T-helper 2 cell treated with Interferon-gamma antibody and Interleukin-4, amounts not matched to agents 5 μg/mL and 100 μg/mL, for 36 hours (primary cell): ENCODE measurements at regions not wholly inside any gene's neighbourhood (a gene's known extent, or its start where the extent isn't known, plus 50 kb on each side); places are given as distances from the start of the nearest gene placed in this dataset.
"Not testable (repeated sequence)": the region's sequence is repeated elsewhere in the genome, so short reads cannot be mapped to it uniquely, and the experiment has no call there.

Experiments
- DNase-seq: peaks from one replicate; pipeline ENCODE4 v3.0.0; 2021; ENCODE audit warnings: low spot score
- H3K27ac Mint-ChIP-seq: one replicate; pipeline ENCODE4 v1.8.0; 2021; ENCODE audit warnings: mild to moderate bottlenecking, mixed read lengths
- H3K27me3 Mint-ChIP-seq: one replicate; pipeline ENCODE4 v1.8.0; 2021; ENCODE audit warnings: low read depth, mixed read lengths
- H3K36me3 Mint-ChIP-seq: one replicate; pipeline ENCODE4 v1.8.0; 2021; ENCODE audit warnings: low read depth, mixed read lengths
- H3K4me1 Mint-ChIP-seq: one replicate; pipeline ENCODE4 v1.8.0; 2021; ENCODE audit warnings: low read depth, mixed read lengths
- H3K4me3 Mint-ChIP-seq: one replicate; pipeline ENCODE4 v1.8.0; 2022; ENCODE audit warnings: mild to moderate bottlenecking, moderate library complexity, mixed read lengths
- H3K9me3 Mint-ChIP-seq: one replicate; pipeline ENCODE4 v1.8.0; 2021; ENCODE audit warnings: mixed read lengths

DNA sequence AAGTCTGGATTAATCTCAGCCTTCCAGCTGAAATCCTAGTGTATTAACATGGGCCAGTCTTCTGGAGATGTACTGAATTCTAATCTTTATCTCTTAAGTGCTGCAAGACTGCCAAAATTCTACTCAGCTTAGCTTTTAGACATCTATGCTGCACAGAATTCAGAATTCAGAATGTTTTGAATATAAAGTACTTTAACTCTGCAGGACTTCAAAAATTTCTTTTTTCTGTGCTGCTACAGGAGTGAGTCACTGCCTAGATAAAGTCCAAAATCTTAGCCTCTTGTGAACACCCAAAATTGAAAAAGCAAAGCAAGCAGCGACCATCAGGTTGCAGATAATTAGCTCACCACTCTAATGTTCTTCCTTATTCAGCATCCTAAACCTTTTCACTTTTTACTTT is 1092.6 kb upstream of the PCDH10 start:
- Mint-ChIP-seq H3K4me1 (no peaks in the 10 kb centered on the region), H3K4me3 (no peak overlapping the region), H3K9me3 (peaks cover 10% of the 10 kb centered on the region), H3K27me3 (no peaks in the 10 kb centered on the region), H3K36me3 (no peaks in the 10 kb centered on the region), H3K27ac (no peak overlapping the region)
- DNase-seq = no peak

DNA sequence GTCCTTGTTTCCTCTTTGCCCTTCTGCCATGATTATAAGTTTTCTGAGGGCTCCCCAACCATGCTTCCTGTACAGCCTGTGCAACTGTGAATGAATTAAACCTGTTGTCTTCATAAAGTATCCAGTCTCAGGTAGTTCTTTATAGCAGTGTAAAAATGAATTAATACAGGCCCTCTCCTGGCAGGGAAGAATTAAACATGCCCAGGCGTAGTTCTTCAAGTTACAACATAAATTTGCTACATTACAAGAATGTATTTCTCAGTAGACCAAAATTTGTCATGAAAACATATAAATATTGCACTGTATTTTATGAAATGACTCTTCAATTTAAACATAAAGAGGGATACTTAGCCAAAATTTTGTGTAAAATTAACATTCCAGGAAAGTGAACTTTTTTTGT is 1089.9 kb upstream of the PCDH10 start:
- Mint-ChIP-seq H3K9me3 (peaks cover 10% of the 10 kb centered on the region), H3K4me3 (no peak overlapping the region), H3K36me3 (no peaks in the 10 kb centered on the region), H3K27ac (no peak overlapping the region), H3K27me3 (no peaks in the 10 kb centered on the region), H3K4me1 (no peaks in the 10 kb centered on the region)
- DNase-seq = no peak

DNA sequence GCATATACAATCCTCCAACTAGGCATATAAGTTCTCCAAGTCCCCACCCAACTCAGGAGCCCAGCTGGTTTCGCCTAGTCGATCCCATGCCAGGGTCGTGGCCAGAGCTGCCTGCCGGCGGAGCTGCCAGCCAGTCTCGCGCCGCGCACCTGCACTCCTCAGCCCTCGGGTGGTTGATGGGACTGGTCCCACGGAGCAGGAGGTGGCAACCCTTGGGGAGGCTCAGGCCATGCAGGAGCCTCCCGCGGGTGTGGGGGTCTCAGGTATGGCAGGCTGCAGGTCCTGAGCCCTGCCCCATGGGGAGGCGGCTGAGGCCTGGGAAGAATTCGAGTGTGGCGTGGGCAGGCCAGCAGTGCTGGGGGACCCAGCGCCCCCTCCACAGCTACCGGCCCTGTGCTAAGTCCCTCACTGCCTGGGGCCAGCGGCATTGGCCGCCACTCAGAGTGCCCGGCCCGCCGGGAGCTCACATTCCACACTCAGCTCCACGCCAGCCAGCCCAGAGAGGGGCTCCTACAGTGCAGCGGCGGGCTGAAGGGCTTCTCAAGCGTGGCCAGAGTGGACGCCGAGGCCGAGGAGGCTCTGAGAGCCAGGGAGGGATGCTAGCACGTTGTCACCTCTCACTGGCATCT is 1086.4 kb upstream of the PCDH10 start:
- peaks cover 10% of the 10 kb centered on the region for H3K9me3 Mint-ChIP-seq
- no peaks in the 10 kb centered on the region for H3K36me3 Mint-ChIP-seq
- no peaks in the 10 kb centered on the region for H3K27me3 Mint-ChIP-seq
- DNase-seq = no peak
- no peak overlapping the region for H3K27ac Mint-ChIP-seq
- H3K4me1 Mint-ChIP-seq = no peaks in the 10 kb centered on the region
- H3K4me3 Mint-ChIP-seq = no peak overlapping the region

DNA sequence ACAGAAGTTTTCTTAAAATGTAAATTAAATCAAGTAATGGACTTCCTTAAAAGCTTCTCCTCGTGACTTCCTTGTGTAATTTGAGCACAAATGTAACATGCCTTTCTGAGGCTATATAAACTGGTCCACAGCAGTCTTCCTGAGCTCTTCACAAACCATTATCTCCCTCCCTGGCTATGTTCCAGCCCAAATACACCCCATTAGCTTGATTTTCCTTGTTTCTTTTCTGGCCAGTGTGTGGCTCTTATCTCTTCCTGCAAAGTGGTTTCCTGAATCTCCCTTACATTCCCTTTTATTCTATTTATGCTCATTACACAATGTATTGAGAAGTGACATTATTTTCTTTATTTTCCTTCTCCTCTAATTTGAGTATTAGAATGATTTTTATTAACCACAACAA is 1085.3 kb upstream of the PCDH10 start:
- no peaks in the 10 kb centered on the region for H3K36me3 Mint-ChIP-seq
- H3K4me1 Mint-ChIP-seq = no peaks in the 10 kb centered on the region
- H3K4me3 Mint-ChIP-seq = no peak overlapping the region
- DNase-seq = no peak
- H3K27ac Mint-ChIP-seq = no peak overlapping the region
- peaks cover 7% of the 10 kb centered on the region for H3K9me3 Mint-ChIP-seq
- no peaks in the 10 kb centered on the region for H3K27me3 Mint-ChIP-seq

DNA sequence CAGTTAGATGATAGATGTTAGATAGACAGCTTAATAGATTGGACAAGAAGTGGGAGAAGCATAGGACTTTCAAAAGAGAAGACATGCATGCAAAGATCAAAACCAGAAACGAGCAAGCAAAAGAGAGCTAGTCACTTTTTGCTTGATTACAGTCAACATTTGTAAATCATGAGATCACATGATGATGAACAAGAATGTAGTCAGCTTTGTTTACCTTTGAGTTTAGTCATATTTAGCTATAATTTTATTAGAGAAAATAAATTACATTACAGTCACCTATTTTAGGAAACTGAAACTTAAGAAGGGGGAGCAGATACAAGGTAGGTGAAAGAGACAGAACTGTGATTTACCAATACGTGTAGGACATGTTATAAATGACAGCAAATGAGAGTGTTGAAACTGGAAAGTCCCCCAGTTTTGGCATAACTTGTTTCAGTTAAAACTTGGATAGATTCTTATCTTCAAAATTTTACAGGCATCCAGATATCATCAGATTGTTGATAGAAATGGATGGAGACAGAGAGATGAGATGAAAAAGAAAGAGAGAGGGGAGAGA is 1083.1 kb upstream of the PCDH10 start:
- Mint-ChIP-seq H3K27ac (no peak overlapping the region), H3K9me3 (no peaks in the 10 kb centered on the region), H3K36me3 (no peaks in the 10 kb centered on the region), H3K4me3 (no peak overlapping the region), H3K27me3 (no peaks in the 10 kb centered on the region), H3K4me1 (no peaks in the 10 kb centered on the region)
- DNase-seq = no peak

DNA sequence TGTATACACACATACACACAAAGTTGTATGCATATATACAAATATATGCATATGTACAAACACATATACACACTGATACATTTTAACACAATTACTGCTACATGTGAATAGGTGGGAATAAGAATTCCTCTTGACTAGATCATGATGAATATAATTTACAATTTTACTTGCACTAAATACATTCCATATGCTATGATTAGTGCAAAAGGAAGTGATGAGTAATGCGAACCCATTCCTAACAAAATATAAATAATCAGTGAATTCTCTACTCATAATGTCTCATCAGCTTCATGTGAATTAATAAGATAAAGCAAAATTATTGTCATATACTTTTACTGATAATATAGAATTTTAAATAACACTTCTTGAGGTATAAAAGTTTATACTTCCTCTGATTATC is 1077.3 kb upstream of the PCDH10 start:
- Mint-ChIP-seq H3K27ac (no peak overlapping the region), H3K4me3 (no peak overlapping the region), H3K4me1 (no peaks in the 10 kb centered on the region), H3K36me3 (no peaks in the 10 kb centered on the region), H3K9me3 (no peaks in the 10 kb centered on the region), H3K27me3 (no peaks in the 10 kb centered on the region)
- no peak for DNase-seq

DNA sequence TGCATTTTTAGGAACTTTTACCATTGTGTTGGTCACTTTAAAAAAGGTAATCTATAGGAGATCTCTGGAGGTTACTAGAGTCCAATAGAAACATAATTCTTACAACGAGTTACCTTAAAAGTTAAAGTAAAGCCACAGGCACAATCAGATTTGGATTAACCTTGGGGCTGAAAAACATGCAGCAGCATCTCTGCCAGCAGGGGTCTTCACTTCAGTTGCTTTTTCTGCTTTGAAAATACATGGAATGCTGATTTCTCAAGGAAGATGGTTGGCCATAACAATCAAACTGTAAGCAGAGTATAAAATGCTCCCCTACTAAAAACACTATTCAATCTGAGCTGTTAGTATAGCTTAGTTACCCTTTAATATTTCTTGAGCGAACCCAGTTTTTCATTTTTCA is 1072.3 kb upstream of the PCDH10 start:
- no peaks in the 10 kb centered on the region for H3K27me3 Mint-ChIP-seq
- no peaks in the 10 kb centered on the region for H3K9me3 Mint-ChIP-seq
- no peak overlapping the region for H3K27ac Mint-ChIP-seq
- DNase-seq = no peak
- no peaks in the 10 kb centered on the region for H3K4me1 Mint-ChIP-seq
- H3K4me3 Mint-ChIP-seq = no peak overlapping the region
- H3K36me3 Mint-ChIP-seq = no peaks in the 10 kb centered on the region

DNA sequence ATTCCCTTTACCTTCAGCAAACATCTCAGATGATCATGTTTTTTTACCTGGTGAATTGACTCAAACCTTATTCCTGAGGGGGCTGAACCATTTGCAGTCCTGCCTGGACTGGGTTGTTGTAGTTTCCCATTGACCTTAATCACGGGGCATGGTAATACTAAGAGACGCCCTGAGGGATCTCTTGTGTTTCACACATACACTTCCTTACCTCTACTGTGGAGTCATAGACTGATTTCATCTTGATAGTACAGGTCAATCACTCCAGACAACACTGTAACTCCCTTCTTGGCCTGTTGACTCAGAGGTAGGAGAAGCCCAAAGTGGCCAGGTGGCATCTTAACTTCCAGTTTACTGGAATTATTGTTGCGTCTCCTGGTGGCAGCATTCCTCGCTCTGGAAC is 1064.0 kb upstream of the PCDH10 start:
- no peak for DNase-seq
- peaks cover 6% of the 10 kb centered on the region for H3K9me3 Mint-ChIP-seq
- no peaks in the 10 kb centered on the region for H3K27me3 Mint-ChIP-seq
- no peaks in the 10 kb centered on the region for H3K36me3 Mint-ChIP-seq
- H3K4me1 Mint-ChIP-seq = no peaks in the 10 kb centered on the region
- H3K27ac Mint-ChIP-seq = no peak overlapping the region
- no peak overlapping the region for H3K4me3 Mint-ChIP-seq

DNA sequence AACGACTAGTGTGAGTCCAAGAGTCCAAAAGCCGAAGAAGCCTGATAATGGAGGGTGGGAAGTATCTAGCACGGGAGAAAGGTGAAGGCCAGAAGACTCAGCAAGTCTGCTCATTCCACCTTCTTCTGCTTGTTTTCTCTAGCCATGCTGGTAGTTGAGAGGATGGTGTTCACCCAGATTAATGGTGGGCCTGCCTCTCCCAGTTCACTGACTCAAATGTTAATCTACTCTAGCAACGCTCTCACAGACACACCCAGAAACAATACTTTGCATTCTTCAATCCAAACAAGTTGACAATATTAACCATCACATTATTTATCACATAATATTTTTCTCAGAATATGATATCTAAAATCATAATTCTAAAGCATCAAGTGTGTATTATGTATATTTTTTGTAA is 1055.1 kb upstream of the PCDH10 start:
- Mint-ChIP-seq H3K27ac (no peak overlapping the region), H3K9me3 (no peaks in the 10 kb centered on the region), H3K27me3 (no peaks in the 10 kb centered on the region), H3K4me1 (no peaks in the 10 kb centered on the region), H3K4me3 (no peak overlapping the region), H3K36me3 (no peaks in the 10 kb centered on the region)
- no peak for DNase-seq

DNA sequence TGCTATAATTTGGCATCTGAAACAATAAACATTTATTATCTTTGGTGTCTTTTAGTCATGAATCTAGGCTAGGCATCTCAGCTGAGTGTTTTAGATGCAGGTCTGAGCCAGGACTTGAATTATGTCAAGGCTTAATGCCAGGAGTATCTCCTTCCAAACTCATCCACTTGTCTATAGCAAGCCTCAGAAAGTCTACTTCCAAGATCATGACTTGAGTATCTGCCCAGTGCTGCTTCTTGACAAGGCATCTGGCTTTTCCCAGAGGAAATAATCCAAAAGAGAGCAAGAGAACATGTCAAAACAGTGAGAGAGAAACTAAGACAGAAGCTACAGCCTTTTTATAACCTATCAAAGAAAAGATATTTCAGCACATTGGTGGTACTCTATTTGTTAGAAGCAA is 1052.1 kb upstream of the PCDH10 start:
- H3K9me3 Mint-ChIP-seq = no peaks in the 10 kb centered on the region
- H3K36me3 Mint-ChIP-seq = no peaks in the 10 kb centered on the region
- H3K4me3 Mint-ChIP-seq = no peak overlapping the region
- H3K4me1 Mint-ChIP-seq = no peaks in the 10 kb centered on the region
- no peaks in the 10 kb centered on the region for H3K27me3 Mint-ChIP-seq
- no peak for DNase-seq
- H3K27ac Mint-ChIP-seq = no peak overlapping the region

DNA sequence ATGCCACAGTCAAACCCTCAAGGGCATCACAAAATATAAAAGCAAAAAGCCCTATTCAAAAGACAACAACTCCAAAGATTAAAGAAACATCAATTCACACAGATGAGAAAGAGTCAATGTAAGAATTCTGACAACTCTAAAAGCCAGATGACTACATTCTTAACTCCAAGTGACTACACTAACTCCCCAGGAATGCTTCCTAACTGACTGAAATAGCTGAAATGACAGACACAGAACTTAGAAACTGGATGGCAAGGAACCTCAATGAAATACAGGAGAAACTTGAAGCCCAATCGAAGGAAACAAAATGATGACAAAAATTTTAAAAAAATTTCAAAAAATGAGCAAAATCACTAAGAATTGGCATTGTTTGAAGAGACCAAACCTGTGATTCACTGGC is 1047.6 kb upstream of the PCDH10 start:
- Mint-ChIP-seq H3K27me3 (no peaks in the 10 kb centered on the region), H3K4me1 (no peaks in the 10 kb centered on the region), H3K4me3 (no peak overlapping the region), H3K36me3 (no peaks in the 10 kb centered on the region), H3K9me3 (no peaks in the 10 kb centered on the region), H3K27ac (no peak overlapping the region)
- no peak for DNase-seq

DNA sequence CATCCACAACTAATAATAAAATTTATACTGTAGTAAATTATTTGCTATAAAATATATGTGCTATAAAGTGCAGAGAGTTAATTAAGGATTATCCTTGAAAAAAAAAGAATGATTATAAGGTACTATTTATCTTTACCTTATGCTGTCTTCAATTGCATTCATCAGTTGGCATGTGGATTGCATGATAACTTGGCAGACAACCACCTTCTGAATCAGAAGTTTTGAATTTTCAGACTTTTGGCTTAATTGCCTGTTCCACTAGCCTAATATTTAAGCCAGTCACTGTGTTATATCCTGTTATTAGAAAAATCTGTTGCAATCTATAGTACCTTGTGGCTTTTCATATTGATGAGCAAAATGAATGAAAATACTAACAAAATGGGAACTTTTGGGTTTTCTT is 1040.3 kb upstream of the PCDH10 start:
- Mint-ChIP-seq H3K4me3 (no peak overlapping the region), H3K4me1 (no peaks in the 10 kb centered on the region), H3K27ac (no peak overlapping the region), H3K27me3 (no peaks in the 10 kb centered on the region), H3K9me3 (no peaks in the 10 kb centered on the region), H3K36me3 (no peaks in the 10 kb centered on the region)
- no peak for DNase-seq

DNA sequence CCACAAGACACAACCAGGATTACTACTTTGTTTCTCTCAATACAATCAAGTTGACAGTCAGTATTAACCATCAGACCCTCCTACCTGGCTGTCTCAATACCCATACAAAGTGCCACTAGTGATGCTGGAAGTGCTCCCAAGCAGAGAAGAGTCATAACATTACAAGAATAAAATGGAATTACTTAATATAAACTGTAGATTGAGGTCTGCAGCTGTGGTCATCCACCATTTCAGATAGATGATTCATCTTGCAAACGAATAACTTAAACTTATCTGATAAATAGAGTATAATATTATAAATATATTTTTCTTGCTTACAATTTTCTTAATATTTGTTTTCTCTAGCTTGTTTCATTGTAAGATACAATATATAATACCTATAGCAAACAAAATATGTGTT is 1034.2 kb upstream of the PCDH10 start:
- no peak overlapping the region for H3K4me3 Mint-ChIP-seq
- H3K36me3 Mint-ChIP-seq = no peaks in the 10 kb centered on the region
- H3K27ac Mint-ChIP-seq = no peak overlapping the region
- DNase-seq = no peak
- no peaks in the 10 kb centered on the region for H3K9me3 Mint-ChIP-seq
- H3K4me1 Mint-ChIP-seq = no peaks in the 10 kb centered on the region
- no peaks in the 10 kb centered on the region for H3K27me3 Mint-ChIP-seq

DNA sequence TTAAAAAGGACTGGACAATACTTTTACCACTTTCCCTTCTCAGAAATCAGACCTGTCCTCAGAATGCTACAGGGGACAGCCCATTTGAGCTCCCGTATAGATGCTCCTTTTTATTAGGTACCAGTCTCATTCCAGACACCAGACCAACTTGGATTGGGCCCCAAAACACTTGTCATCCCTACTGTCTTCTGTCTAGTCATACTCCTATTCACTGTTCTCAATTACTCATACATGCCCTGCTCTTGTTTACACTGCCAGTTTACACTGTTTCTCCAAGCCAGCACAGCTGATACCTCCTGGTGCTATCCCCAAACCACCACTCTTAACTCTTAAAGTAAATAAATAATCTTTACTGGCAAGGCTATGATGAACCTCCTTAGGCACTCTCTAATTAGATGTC is 1026.4 kb upstream of the PCDH10 start:
- not testable (repeated sequence) for H3K9me3 Mint-ChIP-seq, H3K36me3 Mint-ChIP-seq, H3K27ac Mint-ChIP-seq, H3K4me1 Mint-ChIP-seq, H3K27me3 Mint-ChIP-seq, DNase-seq
- peak overlapping the region; percentile 4 for H3K4me3 Mint-ChIP-seq

DNA sequence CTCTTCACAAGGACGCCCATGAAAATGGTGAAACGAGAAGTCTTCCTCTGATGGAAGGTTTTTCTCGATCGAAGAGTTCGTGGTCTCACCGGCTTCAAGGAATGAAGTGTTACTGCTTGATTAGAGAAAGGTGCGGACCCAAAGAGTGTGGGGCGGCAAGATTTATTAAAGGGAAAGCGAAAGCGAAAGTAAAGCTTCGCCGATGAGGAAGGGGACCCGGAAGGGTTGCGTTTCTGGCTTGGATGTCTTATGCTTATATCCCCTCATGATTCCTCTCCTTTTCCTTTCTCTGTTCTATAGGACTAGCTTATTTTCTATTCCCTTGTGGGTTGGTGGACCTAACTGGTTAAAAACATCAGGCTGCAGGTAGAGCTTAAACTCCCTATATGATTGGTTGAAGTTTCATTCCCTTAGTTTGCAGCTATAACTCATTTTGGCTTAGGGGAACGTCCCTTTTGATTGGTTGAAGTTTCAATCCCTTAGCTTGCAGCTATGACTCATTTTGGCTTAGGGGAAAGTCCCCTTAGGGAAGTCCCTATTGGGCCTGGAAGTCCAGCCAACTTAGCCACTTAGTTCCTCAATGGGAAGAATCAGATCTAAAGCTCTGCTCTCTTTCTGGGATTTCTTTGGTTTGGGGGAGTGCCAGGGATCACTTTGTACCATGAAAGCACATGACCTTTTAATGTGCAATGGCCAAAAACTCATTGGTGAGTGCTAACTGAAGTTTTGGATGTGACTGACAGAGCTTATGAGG is 1025.0 kb upstream of the PCDH10 start:
- Mint-ChIP-seq H3K36me3 (no peaks in the 10 kb centered on the region), H3K9me3 (peaks cover 8% of the 10 kb centered on the region), H3K4me3 (peak overlapping the region; percentile 56), H3K27me3 (no peaks in the 10 kb centered on the region), H3K4me1 (peaks cover 1% of the 10 kb centered on the region), H3K27ac (peak overlapping the region; percentile 60)
- no peak for DNase-seq
